ENCODE measurements at regions not wholly inside any gene's neighbourhood (a gene's known extent, or its start where the extent isn't known, plus 50 kb on each side); places are given as distances from the start of the nearest gene placed in this dataset.

- TF ChIP-seq, protein P1, sequence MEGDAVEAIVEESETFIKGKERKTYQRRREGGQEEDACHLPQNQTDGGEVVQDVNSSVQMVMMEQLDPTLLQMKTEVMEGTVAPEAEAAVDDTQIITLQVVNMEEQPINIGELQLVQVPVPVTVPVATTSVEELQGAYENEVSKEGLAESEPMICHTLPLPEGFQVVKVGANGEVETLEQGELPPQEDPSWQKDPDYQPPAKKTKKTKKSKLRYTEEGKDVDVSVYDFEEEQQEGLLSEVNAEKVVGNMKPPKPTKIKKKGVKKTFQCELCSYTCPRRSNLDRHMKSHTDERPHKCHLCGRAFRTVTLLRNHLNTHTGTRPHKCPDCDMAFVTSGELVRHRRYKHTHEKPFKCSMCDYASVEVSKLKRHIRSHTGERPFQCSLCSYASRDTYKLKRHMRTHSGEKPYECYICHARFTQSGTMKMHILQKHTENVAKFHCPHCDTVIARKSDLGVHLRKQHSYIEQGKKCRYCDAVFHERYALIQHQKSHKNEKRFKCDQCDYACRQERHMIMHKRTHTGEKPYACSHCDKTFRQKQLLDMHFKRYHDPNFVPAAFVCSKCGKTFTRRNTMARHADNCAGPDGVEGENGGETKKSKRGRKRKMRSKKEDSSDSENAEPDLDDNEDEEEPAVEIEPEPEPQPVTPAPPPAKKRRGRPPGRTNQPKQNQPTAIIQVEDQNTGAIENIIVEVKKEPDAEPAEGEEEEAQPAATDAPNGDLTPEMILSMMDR (IDR thresholded peaks at IDR 0.05): no peak
- TF ChIP-seq POLR2A (IDR thresholded peaks at IDR 0.05): no peak
Measured at GRCh38 chr18:71105994-71106546, 817.2 kb downstream of the SOCS6 start.
